GM12891 (cell line): ENCODE measurements at regions not wholly inside any gene's neighbourhood (a gene's known extent, or its start where the extent isn't known, plus 50 kb on each side); places are given as distances from the start of the nearest gene placed in this dataset.

ENCODE experiments used
- DNase-seq: peaks from one replicate; pipeline ENCODE4 v3.0.0; 2011; ENCODE audit warnings: low spot score; ENCODE audit not compliant: insufficient read length
- FAIRE-seq: peaks from 2 replicates; lab custom pipeline; 2011; peaks lifted over from hg19 to GRCh38; lab: Jason Lieb, UNC
- PAX5 ChIP-seq: IDR thresholded peaks from 2 replicates; pipeline ENCODE4 v1.6.1; 2011; ENCODE audit warnings: low read length, moderate library complexity, mild to moderate bottlenecking; ENCODE audit not compliant: insufficient read depth, severe bottlenecking
- POLR2A ChIP-seq: IDR thresholded peaks from 2 replicates; pipeline ENCODE4 v1.6.1; 2011; ENCODE audit warnings: low read depth, low read length, control low read depth
- POLR2AphosphoS5 ChIP-seq: IDR thresholded peaks from 2 replicates; pipeline ENCODE4 v1.6.1; 2011; ENCODE audit warnings: low read depth, low read length, control low read depth
- POU2F2 ChIP-seq: IDR thresholded peaks from 2 replicates; pipeline ENCODE4 v1.6.1; 2011; ENCODE audit warnings: low read depth, mild to moderate bottlenecking, control low read depth, low read length, moderate library complexity
- SPI1 ChIP-seq: IDR thresholded peaks from 2 replicates; pipeline ENCODE4 v1.6.1; 2011; ENCODE audit warnings: low read depth, low read length, control low read depth
- TAF1 ChIP-seq: IDR thresholded peaks from 2 replicates; pipeline ENCODE4 v1.6.1; 2011; ENCODE audit warnings: low read depth, low read length, control low read depth

GRCh38 chr10:6918305-6918704 lies 338.2 kb upstream of the PRKCQ start:
- DNase-seq, result no peak
- FAIRE-seq, result peak; percentile 76
- TF ChIP-seq POLR2A (no peak), POU2F2 (no peak), PAX5 (no peak), POLR2AphosphoS5 (no peak)

- no peak for FAIRE-seq
- no peak for TF ChIP-seq TAF1
- no peak for TF ChIP-seq SPI1
- no peak for TF ChIP-seq POU2F2
- no peak for TF ChIP-seq POLR2A
- no peak for TF ChIP-seq POLR2AphosphoS5
- TF ChIP-seq PAX5, result no peak
- no peak for DNase-seq
Measured at GRCh38 chr10:6917125-6917524, 337.0 kb upstream of the PRKCQ start.

- FAIRE-seq (peak; percentile 40), DNase-seq (no peak)
Measured at GRCh38 chr10:6916601-6917000, 336.5 kb upstream of the PRKCQ start.

GRCh38 chr10:6915307-6915706 lies 335.2 kb upstream of the PRKCQ start:
- TF ChIP-seq SPI1 (no peak), PAX5 (no peak), TAF1 (no peak), POU2F2 (no peak), POLR2AphosphoS5 (no peak), POLR2A (no peak)
- DNase-seq, result no peak

More at GRCh38 chr10:6916601-6917000, 336.5 kb upstream of the PRKCQ start:
- TF ChIP-seq SPI1 (peak; percentile 54; the same call in 1 of the 2 replicates), TAF1 (no peak), PAX5 (no peak)

GRCh38 chr10:6912929-6913328 lies 332.9 kb upstream of the PRKCQ start:
- TF ChIP-seq POLR2A (no peak), TAF1 (no peak), POU2F2 (no peak), PAX5 (no peak), POLR2AphosphoS5 (no peak), SPI1 (peak; percentile 63)
- DNase-seq, result no peak
- FAIRE-seq, result peak; percentile 57

More at GRCh38 chr10:6915307-6915706, 335.2 kb upstream of the PRKCQ start:
- FAIRE-seq, result no peak

- TF ChIP-seq POLR2A, result no peak
- TF ChIP-seq SPI1, result no peak
- FAIRE-seq, result peak; percentile 33
- DNase-seq, result no peak
Measured at GRCh38 chr10:6912424-6912823, 332.3 kb upstream of the PRKCQ start.

- FAIRE-seq (no peak), DNase-seq (no peak)
- no peak for TF ChIP-seq POLR2AphosphoS5
- TF ChIP-seq POLR2A, result no peak
- TF ChIP-seq TAF1, result no peak
- no peak for TF ChIP-seq SPI1
- TF ChIP-seq POU2F2, result no peak
- TF ChIP-seq PAX5, result no peak
Measured at GRCh38 chr10:6912021-6912420, 331.9 kb upstream of the PRKCQ start.

- no peak for TF ChIP-seq POLR2AphosphoS5
- peak; percentile 28 for FAIRE-seq
- DNase-seq, result no peak
Measured at GRCh38 chr10:6909905-6910560, 330.0 kb upstream of the PRKCQ start.

- TF ChIP-seq SPI1 (no peak), TAF1 (no peak), POU2F2 (no peak)
- FAIRE-seq (no peak), DNase-seq (no peak)
Measured at GRCh38 chr10:6907877-6908530, 327.9 kb upstream of the PRKCQ start.

GRCh38 chr10:6894405-6894804 lies 314.3 kb upstream of the PRKCQ start:
- DNase-seq, result no peak
- TF ChIP-seq SPI1, result no peak
- TF ChIP-seq PAX5, result no peak
- TF ChIP-seq TAF1, result no peak
- TF ChIP-seq POU2F2, result no peak
- no peak for TF ChIP-seq POLR2A
- TF ChIP-seq POLR2AphosphoS5, result no peak
- peak; percentile 76 for FAIRE-seq

GRCh38 chr10:6892864-6893263 lies 312.8 kb upstream of the PRKCQ start:
- TF ChIP-seq TAF1, result no peak
- TF ChIP-seq POLR2AphosphoS5, result no peak
- TF ChIP-seq POU2F2, result no peak
- no peak for TF ChIP-seq SPI1
- no peak for TF ChIP-seq PAX5
- no peak for TF ChIP-seq POLR2A
- DNase-seq (no peak), FAIRE-seq (no peak)
